GM19463 (cell line): ENCODE measurements at regions not wholly inside any gene's neighbourhood (a gene's known extent, or its start where the extent isn't known, plus 50 kb on each side); places are given as distances from the start of the nearest gene placed in this dataset.

Experiments used
- ATAC-seq: cut with Tn5 transposase; IDR thresholded peaks from one replicate; pipeline ENCODE4 v1.9.1; 2021; ENCODE audit warnings: mild to moderate bottlenecking, moderate library complexity; ENCODE audit not compliant: unreplicated experiment

DNA sequence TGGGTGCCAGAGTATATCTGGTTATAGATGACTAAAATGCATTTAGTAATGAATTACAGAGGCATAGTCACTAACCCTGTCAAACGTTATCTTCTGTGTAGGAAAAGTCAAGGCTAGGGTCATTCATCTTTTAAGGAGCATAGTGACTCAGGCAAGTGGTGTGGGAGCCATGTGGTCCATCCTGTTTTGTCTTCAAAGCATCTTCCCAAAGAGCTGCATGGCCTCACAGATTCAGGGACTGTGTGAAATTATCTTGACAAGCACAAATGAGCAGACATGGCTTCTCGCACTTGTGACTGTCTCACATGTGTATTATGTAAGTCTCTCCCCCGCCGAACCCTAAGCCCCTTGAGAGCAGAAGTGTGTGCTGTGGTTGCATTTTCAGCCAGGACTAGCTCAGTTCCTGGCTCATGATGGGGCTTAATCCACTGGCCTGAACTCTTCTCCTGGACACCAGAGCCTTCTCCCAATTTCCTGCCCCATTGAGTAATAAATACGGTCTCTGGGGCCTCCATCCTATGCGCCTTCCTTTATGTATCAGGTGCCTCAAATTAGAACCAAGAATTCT, 769.1 kb downstream of the QKI start:
- ATAC-seq, result no peak

DNA sequence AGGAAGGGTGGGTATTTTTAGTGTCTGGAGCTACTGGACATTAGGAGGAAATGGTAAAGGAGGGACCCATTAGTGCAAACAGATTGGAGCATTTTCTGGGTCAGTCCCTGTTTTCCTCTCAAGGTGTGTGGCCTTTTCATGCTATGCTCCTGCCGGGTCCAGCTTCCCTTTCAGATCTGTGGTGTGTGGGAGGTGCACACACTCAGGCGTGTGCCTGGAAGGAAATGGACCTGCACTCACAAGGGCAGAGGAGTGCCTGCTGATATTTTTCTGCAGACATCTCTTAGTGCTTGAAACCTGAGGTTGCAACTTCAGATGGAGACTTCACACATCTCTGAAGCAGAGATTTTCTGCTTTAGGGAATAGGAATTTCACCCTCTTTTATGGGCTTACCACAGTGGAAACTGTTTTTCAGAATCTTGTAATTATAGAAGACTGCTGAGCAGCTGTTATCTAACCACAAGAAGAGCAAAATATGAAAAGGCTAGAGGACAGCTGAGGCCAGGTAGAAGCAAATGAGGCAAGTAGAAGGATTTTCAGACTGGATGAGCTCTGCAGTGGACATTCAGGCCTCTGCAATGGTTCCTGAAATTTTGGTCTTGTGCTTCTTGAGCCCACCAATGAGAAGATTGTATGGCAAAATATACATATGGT, 764.3 kb downstream of the QKI start:
- no peak for ATAC-seq

DNA sequence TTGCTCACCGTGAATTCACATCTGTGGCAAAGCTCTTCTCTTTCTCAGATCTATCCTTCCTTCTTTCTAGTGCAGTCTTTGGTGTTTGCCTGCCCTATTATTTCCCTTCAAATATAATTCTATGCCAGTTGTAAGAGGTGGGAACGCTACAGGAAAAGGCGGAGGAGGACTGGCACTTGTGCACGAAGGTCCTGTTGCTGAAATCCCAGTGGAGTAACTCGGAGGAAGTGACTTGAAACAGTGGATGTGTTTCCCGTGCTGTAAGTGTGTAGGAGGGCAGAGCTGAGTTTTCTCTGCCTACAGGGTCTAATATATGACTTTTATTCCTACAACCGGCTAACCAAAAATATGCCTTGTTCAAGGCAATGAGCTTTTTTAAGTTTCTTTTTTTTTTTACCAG, 754.8 kb downstream of the QKI start:
- no peak for ATAC-seq

DNA sequence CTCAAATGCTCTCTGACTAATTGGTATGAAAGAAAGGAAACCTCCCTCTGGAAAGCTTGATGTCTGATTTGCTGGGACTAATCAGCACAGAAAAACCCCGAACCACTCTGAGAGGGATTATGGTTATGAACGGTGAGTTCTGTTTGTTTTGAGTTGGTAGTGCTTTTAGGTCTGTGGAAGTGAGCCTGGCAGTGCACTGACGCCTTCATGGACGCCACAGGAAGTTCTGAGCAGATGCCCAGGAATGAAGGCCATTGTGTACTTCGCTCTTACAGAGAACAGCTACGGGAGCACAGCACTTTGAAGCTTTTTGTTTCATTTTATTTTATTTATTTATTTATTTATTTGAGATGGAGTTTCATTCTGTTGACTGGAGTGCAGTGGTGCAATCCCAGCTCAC, 754.1 kb downstream of the QKI start:
- no peak for ATAC-seq

DNA sequence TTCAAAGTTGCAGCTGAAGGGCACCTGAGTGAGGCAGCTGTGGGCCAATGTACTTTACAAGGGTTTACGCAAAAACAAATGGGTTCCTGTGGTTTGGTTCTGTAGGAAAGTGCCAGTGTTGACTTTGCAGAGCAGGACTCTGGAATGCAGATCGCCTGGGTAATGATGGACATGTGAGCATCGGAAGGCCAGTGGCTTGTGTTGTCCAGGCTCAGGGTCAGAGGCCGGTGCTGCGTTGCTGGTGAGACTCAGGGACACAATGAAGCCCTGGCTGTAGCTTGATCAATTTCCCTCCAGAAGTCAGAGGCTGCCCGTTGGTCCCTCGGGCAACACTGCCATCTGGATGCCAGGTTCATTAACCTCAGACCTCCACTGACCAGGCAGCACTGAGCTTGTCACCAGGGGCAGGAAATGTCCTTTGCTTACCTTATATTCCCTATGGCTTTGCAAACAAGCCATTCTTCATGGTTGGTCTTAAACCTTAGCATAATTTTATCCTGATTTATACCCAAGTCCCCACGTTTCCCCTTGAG, 753.4 kb downstream of the QKI start:
- no peak for ATAC-seq

DNA sequence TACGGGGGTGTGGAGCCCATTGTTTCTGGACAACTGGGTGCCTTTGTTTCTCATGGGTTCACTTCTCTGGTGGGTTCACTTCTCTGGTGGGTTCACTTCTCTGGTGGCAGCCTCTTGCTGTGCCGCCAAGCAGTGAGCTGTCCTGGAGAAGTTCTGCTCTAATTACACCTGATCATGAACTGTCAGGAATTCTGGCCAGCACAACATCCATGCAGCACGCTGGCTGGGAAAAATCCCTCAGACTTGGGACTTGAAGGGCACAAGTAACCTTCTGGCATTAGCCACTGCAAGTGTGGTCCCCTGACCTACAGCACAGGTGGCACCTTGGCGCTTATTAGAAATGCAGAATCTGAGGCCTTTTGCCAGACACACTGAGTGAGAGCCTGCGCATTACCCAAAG, 752.5 kb downstream of the QKI start:
- no peak for ATAC-seq

DNA sequence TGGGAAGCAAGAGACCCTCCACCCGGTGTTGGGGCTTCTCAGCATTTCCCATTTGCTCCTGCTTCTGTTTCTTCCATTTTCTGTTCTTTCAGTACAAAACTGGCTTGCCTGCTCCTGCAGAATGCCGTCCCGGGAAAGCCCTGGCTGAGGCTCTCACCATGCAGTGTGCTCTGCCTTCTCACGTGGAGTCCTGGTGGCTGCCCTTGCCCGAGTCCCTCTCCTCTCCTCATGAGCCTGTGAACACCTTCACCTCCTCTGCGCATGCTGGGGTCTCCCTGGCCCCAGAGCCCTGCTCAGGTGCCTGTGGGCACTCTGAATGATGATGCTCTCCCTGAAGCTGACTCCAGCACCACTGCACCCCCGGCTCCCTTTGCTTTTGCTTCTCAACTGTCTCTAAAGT, 752.0 kb downstream of the QKI start:
- no peak for ATAC-seq

DNA sequence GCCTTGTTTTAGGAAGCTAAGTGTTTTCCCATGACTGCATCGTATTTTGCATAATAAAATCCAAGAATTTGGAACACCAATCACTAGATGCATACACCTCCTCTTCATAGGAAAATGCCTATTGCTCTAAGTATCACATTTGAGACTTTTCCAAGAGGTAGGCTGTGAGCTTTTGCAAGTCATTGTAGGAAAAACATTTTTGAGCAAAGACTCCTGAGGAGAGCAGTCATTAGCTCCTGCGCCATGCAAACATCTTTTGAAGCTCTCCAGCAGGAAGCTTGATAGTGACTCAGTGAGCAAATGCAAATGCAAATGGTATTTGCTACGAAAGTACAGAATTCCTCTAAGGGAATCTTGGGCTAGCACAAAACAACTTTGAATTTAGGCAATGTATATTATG, 750.4 kb downstream of the QKI start:
- no peak for ATAC-seq

DNA sequence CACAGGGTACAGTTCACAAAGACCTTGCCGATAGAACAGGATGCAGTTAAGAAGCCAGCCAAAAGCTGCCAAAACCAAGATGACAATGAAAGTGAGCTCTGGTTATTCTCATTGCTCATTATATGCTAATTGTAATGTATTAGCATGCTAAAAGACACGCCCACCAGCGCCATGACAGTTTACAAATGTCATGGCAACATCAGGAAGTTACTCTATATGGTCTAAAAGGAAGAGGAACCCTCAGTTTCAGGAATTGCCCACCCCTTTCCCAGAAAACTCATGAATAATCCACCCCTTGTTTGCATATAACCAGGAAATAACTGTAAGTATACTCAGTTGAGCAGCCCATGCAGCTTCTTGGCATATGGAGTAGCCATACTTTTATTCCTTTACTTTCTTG, 748.7 kb downstream of the QKI start:
- no peak for ATAC-seq

DNA sequence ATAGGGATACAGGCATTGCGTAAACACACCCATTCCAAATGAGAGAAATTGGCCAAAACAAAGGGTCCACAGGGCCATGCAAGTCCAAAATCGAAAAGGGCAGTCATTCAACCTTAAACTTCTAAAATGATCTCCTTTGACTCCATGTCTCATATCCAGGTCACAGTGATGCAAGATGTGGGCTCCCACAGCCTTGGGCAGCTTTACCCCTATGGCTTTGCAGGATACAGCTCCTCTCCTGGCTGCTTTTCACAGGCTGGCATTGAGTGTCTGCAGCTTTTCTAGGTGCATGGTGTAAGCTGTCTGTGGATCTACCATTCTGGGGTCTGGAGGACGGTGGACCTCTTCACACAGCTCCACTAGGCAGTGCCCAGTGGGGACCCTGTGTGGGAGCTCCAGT, 744.5 kb downstream of the QKI start:
- ATAC-seq, result no peak

DNA sequence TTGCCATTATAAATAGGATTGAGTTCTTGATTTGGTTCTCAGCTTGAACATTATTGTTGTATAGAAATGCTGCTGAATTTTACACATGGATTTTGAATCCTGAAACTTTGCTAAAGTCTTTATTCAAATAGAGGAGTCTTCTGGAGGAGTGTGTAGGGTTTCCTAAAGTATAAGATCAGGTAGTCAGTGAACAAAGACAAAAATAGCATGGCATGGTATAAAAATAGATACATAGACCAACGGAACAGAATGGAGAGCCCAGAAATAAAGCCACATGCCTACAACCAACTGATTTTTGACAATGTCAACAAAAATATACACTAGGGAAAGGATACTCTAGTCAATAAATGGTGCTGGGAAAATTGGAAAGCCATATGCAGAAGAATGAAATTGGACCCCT, 740.1 kb downstream of the QKI start:
- no peak for ATAC-seq

DNA sequence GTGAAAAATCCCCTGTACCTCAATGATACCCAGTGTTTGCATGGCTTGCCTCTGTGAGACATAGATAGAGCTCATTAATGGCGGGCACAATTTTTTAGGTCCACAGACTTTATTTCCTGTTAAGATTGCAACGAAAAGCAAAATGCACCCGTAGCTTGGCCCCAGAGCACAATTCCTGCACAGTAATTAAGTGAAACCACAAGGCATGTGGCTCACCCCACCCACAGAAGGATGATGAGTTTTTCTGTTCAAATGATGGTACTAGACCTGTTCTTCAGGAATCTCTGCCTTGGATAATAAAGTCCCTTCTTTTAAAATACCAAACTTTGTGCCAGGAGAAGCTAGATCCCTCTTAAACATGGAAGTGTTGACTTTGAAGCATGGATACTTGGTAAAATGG, 738.1 kb downstream of the QKI start:
- ATAC-seq, result no peak

DNA sequence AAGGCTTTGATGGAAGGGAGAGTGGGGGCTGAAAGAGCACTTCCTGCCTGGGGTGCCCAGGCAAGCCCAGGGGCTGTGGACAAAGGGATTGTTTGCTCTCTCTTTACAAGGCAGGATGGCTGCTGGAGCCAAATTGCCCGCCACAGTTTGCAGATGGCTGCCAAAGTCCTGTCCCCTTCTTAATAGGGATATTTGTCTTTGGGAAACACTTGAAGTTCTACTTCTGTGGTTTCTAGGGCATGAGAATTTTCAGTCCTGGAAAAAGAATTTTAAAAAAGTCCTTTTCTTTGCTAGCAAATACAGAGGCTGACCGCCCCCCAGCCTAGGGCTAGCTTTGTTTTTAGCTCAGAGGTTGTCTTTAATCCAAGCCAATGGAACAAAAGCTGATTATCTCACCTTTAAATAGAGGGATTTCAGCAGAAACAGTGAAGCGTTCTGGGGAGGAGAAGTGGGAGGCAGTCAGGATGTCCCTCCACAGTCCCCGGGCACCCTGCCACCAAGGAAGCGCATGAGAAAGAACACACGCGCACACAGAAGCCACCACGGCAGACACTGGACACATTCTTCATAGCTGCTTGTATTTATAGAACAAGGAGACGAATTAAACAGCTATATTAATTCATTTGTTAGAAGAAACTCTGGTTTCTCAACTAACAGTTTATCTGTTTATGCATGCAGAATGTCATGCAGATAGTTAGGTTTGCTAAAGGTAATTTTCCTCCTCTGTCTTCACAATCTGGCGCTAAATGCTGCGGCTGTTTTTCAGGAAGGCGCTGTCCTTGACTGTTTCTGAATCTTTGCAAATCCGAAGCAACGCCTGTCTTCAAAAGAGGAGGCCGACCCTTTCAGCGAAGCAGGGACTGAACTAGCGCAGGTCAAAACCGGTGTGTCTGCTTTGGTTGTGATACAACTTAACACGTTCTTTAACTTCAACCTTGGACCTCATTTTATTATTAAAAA, 736.9 kb downstream of the QKI start:
- ATAC-seq, result no peak

DNA sequence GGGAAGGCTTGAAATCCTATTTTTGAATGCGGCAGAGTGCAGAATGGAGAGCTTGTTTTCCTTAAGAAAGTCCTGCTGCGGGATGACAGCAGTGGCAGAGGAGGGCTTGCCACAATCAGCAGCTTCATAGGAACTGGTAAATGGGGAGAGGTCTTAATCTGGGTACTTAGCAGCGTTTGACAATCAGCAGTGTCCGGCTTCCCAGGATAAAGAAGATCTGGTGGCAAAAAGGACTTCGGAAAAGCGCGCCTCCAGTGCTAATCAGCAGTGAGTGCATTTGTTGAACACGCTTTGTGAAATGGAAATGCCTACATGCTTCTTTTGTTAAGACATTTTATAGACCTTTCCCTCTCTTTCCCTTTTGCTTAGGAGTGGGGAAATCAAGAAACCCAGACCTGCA, 735.7 kb downstream of the QKI start:
- no peak for ATAC-seq

DNA sequence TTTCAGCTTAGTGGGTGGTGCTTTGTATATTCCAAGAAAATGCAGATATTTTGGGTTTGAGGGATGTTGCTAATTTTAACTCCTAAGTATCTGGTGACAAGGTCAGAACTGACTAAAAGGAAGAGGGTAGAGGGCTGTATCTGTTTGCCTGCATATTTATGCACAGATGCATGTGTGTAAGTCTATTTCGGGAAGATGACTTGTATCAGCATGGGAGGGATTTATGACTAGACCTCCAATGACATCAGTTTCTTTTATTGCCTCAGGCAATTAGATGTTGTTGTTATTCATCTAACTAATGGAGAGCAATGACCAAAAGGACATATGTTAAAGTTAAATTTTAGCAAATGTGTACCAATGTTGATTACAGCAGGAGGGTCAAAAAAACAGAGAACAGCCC, 734.3 kb downstream of the QKI start:
- ATAC-seq, result no peak

DNA sequence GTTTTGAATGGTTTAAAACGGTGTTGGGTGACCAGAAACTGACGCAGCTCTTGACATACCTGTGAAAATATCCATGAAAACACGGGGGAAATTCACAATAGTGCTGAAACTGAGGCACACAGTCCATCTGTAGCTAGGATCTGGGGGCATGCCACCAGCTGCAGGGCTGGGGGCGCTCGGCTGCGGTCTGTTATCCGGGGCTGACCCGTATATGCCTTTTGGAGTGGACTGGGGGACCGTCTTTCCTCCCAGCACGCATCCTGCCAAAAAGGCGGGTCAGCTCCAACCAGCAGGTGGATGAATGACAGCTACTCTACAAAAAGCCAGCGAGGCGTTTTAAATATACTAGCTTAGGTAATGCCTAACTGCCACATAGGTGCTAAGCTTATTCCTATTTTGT, 729.8 kb downstream of the QKI start:
- no peak for ATAC-seq

DNA sequence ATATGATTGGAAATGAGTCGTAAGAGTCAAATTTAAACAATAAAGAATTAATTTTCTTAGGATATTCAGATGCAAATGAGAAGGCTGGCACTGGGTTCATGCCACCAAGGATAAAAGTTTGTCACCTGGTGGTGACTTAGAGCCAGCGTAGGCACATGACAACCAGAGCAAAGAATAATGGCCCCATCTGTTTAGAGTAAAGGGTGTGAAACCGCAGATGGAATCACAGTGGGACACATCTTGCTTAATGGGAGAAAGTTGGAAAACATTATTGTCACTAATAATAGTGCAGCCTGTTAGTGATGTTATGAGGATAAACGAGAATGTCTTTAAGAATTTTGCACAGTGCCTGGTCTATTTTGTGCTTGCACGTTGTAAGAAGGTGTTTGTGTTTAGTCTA, 727.8 kb downstream of the QKI start:
- no peak for ATAC-seq

DNA sequence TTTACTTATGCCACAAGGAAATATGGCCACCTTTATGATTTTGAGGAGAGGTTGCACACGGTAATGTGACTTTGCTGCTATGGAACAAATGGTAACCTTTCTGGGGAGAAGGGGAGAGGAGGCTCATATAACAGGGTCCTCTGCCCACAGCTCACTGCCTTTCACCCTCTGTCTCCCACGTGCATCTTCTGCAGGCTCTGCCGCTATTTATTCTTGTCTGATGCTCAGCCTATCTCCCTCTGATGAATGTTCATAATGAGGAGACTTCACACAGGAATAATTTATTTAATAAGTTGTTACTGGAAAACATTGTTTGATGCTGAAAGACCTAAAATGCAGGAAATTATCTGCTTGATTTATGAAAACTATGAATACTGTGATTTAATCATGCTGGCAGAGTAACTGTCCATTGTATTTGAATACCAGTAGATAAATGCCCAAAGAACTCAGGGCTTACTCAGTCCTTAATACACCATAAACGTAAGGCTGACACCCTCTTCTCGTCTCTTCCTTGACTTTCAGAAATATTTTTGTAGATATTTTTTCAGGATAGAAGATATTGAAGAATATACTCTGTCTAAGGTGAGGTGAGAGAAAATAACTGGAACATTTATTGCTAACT, 721.1 kb downstream of the QKI start:
- no peak for ATAC-seq

DNA sequence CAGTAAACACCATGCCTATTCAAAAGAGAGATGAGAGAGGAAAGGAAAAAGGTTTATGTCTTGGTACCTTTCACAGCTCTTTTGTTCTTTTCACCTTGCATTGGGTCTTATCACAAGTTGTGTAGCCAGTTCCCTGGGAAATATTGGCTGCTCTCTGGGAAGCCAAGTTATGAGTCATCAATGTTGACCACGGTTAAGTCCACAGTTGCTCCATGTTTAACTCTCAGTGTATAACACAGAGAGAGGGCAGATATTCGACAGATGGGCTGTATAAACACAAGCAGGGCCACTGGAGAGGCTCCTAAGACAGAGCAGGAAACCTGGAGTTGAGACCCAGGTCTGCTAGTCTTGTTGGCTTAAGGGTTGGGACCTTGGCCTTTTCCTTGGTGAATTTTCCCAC, 718.6 kb downstream of the QKI start:
- no peak for ATAC-seq

DNA sequence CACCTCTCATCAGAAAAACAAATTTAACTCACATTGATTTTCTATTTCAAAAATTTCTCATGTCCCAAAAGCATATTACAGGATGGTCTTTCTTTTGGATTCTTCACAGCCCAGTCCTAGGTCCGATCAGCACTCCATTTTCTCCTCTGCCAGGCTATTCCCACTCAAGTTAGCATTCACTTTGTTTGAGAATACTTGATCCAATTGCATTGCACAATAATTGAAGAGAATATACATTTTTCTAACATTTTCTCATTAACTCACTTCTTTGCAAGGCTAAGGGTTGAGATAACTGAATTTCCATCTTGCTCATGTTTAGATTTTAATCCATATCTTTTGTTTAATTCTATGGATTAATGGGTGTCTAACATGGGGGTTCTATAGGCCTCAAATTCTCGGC, 716.1 kb downstream of the QKI start:
- no peak for ATAC-seq

DNA sequence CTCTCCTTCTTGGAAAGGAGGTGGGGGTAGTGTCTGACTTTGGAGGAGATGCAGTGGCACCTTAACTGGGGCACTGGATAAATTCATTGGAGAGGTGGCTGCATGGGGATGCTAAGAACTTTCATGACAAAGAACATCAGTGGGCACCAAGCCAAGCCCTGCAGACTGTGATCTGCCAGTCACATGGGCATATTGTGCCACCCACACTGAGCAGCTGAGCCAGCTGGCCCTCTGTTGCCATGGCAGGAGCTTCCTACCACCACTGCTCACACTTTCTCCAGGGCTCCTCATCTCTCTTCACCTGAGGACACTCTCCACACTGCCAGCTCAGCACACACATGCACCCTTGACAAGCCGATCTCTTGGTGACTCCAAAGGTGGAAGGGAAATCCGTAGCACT, 715.6 kb downstream of the QKI start:
- ATAC-seq, result no peak
